HT-29 (cell line): ENCODE measurements at regions not wholly inside any gene's neighbourhood (a gene's known extent, or its start where the extent isn't known, plus 50 kb on each side); places are given as distances from the start of the nearest gene placed in this dataset.
A peak's percentile ranks its signal among the peaks of the same experiment; 100 is the strongest.
"Not testable (repeated sequence)": the region's sequence is repeated elsewhere in the genome, so short reads cannot be mapped to it uniquely, and the experiment has no call there.

ENCODE experiments used
- DNase-seq: peaks from one replicate; pipeline ENCODE4 v3.0.0-alpha.2; 2015; ENCODE audit warnings: low spot score

GRCh38 chr5:39758426-39758825 is 333.6 kb upstream of the DAB2 start:
- DNase-seq = no peak

DNA sequence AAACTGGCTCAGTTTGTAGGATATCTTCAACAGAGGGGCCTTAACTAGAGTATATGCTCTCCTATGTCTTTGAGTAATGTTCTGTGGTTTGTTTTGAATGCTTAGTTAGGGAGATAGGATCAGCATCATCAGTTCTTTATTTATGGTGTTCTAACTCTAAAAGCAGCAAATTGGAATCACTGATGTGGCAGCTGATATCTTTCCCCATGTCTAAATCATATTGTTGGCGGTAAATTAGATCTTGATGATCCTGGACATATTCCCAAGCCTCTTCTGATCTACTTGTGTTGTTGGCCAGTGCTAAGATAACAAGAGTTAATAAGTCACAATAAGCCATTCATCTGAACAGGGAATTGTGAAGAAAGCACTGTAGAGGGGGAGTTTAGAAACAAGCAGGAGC is 332.4 kb upstream of the DAB2 start:
- DNase-seq = no peak

DNA sequence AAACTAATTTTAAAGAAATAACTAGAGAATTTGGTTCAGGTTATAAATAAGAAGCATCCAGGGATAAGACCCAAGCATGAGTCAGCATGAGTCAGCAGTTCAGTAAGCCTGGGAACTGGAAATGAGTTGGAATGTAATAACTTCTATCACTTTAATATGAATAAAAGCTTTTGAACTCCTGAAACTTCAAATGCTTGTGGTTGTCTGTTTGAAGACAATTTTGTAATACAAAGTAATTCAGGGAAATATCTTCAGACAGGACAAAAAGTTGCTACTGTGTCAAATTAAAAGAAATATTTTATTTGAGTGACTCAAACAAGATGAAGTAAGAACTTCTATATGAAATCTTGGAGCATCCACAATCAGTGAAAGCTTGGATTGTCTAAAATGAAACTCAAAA is 331.2 kb upstream of the DAB2 start:
- peak; percentile 45 for DNase-seq

DNA sequence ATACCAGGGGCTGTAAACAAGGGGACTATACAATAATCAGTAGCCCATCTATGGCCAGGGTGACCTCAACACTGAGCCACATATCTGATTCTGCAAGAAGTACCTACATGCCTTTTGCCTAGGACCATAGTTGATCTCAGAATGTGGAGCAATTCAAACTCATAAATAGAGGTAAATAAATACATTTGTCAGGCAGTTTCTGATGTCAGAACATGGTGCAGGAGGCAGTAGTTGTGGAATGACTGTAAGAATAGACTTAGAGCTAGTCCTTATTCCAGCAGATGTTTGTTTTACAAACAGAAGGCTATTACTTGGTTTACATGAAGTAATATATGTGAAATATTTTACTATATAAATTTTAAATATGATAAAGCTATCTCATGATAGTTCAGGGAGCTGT is 330.7 kb upstream of the DAB2 start:
- no peak for DNase-seq

DNA sequence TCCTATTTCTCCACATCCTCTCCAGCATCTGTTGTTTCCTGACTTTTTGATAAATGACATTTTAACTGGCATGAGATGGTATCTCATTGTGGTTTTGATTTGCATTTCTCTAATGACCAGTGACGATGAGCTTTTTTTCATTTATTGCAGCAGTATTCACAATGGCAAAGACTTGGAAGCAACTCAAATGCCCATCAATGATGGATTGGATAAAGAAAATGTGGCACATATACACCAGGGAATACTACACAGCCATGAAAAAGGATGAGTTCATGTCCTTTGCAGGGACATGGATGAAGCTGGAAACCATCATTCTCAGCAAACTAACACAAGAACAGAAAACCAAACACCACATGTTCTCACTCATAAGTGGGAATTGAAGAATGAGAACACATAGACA is 329.0 kb upstream of the DAB2 start:
- DNase-seq = not testable (repeated sequence)

- no peak for DNase-seq
Observed at GRCh38 chr5:39750661-39751060, 325.9 kb upstream of the DAB2 start.

GRCh38 chr5:39742916-39743315 is 318.1 kb upstream of the DAB2 start:
- DNase-seq = no peak

GRCh38 chr5:39740404-39740803 is 315.6 kb upstream of the DAB2 start:
- no peak for DNase-seq

- DNase-seq = no peak
Observed at GRCh38 chr5:39732166-39732565, 307.4 kb upstream of the DAB2 start.

GRCh38 chr5:39730699-39731098 is 305.9 kb upstream of the DAB2 start:
- DNase-seq = no peak

GRCh38 chr5:39730006-39730405 is 305.2 kb upstream of the DAB2 start:
- no peak for DNase-seq

DNA sequence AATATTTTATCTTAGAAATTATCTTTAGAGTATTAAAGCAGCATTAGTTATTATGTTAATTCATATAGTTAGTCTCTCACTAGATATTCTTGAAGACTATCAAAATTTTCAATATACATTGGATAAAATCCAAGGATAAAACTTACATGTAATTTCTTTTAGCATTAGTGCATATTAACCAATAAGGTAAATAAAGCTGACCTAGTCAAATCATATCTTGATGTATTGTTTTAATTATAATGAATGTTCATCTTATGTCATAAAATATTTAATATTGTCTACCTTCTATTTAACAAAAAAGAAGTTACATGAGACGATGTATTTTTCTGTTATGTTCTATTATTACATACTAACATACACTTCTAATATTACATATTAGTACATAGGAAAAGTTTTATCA is 301.7 kb upstream of the DAB2 start:
- no peak for DNase-seq

GRCh38 chr5:39721394-39721793 is 296.6 kb upstream of the DAB2 start:
- DNase-seq = no peak

DNA sequence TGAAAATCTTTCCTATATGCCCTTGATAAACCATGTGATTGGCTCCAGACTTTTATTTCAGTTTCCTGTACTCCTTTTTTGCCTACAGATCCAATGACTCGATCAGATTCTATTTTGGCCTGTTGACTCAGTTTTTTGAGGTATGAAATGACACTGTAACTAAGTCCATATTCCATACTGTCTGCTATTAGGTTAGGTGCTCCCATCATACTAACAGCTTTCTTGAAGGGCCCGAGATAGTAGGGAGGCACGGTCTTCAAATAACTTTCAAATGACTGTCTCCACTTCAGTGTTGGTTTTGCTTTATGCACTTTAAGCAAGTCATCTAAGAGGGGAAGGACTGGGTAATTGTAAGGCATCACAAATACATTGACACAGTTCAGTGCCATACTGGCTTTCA is 295.4 kb upstream of the DAB2 start:
- no peak for DNase-seq

DNA sequence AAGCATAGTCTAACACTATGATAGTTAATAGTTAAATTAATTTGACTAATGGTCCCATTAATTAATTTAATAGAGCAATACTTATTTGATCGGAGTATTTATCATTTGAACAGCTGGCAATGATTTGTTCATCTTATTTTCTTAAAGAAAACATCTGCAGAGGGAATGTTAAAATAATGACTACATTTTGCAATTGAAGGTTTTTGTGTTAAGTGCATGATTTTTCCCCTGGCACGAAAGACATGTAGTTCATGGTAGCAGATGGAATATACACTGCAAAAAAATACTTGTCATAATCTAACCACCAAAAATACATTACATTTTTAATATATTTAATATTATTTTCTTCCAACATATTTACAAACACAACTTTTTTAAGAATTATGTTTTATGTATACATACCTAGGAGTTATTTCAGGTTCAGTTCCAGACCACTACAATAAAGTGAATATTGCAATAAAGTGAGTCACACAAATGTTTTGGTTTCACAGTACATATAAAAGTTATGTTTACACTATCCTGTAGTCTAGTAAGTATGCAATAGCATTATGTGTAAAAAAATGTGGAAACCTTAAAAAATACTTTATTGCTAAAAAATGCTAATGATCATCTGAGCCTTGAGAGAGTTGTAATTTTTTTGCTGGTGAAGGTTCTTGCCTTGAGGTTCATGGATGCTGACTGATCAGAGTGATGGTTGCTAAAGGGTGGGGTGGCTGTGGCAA is 292.6 kb upstream of the DAB2 start:
- no peak for DNase-seq

DNA sequence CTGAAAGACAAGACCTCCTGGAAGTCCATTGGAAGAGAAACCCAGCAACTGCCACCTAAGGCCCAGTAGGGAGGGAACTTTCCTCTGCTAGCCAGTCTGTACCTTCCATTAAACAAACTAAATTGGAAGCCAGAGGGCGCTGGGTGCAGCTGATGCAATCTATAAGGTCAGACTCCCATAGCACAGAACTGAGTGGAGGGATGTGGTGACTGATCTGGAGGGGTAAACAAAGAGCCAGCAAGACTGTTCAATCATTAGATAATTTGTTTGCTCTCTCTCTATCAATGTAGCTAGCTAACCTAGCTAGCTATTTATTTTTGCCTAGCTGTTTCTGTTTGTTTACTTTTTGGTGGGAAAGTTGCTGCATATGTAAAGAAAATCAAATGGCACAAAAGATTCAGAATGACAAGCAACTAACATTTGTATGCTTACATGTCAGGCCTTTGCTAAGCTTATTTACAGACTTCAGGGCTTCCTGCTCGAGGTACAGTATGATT is 291.8 kb upstream of the DAB2 start:
- DNase-seq = peak; percentile 67

DNA sequence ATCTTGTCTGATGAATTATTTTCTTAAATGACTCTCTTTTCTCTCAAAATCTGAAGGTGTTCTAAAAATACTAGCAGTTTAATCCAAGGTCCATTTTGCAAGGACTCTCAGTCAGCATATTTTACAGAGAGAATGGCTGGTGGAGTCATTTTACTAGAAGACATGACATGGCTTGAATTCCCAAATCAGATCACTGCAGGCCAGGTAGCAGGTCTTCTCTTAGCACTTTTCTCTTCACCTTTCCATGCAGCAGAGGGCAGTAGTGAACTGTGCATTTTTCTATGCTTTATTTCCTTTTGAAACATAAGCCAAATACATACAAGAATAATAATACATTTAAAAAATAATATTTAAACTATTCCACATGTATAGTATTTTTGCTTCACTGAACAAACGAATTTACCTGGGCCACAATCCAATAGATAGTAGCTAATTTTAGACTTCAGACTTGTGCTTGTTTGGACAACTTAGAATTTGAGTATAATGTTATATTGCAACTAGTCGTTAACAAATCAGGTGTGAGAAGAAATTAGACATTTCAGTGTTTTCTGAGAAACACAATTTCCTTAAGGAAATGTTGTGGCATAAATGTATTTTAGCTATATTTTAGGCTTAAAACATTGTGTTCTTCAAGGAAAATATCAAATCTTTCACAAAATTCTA is 289.4 kb upstream of the DAB2 start:
- DNase-seq = peak; percentile 87

DNA sequence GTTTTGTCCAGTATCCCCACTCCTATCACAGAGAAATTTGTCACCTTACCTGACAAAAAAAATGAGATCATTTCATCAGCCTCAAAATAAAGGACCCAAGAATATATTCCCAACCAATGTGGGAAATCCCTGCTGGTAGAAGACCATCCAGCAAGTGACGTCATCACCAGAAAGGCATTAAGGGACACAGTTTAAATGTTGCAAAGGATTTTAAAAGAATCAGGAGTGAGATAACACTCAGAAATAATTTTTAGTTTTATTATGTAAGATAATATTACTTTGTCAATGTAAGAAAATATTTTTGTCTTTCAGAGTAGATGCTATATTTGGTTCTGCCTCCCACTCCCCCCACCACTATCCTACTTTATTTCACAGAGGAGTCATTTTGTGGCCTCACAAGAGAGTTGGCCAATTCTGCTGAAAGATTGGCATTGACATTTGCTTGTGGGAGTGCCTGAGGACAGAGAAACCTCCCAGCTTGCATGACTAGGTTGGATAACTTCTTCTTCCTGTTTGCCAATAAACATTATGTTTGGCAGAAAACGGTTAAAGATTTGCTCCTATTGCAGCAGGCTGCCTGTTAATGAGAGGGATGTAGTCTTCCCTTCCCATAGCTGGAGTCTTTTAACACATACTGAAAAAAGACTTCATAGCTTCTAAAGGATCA is 288.6 kb upstream of the DAB2 start:
- no peak for DNase-seq

DNA sequence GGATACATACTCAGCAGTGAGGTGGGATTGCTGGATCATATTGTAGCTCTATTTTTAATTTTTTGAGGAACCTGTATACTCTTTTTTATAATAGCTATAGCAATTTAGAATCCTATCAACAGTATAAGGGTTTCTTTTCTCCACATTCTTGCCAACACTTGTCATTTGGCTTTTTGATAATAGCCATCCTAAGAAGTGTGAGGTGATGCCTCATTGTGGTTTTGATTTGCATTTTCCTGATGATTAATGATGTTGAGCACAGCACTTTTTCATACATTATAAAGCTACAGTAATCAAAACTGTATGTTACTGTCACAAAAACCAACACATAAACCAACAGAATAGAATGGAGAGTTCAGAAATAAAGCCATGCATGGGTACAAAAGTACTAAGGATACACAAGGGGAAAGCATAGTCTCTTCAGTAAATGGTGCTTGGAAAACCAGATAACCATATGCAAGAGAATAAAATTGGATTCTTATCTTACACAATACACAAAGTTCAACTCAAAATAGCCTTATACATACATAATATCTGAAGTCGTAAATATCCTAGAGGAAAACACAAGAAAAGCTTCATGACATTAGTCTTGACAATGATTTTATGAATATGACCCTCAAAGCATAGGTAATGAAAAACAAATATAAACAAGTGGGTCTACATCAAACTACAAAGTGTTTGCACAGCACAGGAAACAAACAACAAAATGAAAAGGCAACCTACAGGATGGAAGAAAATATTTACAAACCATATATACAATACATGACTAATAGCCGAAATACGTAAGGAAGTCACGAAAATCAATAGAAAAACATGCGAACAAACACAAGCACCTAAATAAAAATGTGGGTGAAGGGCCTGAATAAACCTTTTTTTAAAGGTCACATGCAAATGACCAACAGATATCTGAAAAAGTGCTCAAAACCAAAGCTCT is 287.8 kb upstream of the DAB2 start:
- no peak for DNase-seq

DNA sequence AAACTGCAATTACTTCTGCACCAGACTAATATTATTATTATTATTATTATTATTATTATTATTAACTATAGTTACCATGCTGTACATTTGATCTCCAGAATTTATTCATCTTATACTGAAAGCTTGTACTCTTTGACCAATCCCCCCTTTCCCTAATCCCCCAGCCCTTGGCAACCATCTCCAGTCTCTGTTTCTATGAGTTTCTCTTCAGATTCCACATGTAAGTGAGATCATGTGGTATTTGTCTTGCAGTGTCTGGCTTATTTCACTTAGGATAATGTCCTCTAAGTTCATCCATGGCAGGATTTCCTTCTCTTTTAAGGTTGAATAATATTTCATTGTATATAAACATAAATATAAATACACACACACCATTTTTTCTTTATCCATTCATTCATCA is 287.0 kb upstream of the DAB2 start:
- no peak for DNase-seq

GRCh38 chr5:39709032-39709431 is 284.3 kb upstream of the DAB2 start:
- no peak for DNase-seq

DNA sequence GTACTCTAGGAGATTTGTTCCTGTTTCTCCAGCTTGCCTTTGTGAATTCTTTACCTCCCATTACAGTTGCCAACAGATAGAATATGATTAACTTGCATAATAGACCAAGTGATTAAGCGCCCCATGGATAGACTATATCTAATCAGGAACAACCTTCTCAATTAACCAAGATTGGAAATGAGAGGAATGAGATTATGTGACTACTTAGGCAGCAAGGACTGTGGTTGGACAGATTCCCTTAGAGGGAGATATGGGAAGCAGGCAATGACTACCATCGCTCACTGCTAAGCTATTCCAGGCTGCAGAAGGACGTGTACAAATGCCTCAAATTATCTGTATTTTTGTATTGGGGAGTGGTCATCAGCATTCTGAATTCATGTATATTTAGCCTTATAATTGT is 278.1 kb upstream of the DAB2 start:
- no peak for DNase-seq
